ENCODE measurements at regions not wholly inside any gene's neighbourhood (a gene's known extent, or its start where the extent isn't known, plus 50 kb on each side); places are given as distances from the start of the nearest gene placed in this dataset.

GRCh38 chr3:159171333-159171732, 369.5 kb downstream of the MFSD1 start:
- CTCF ChIA-PET: interaction anchor here (0.9 to 1.2 kb wide), 2 partner anchors 75 to 325 kb away, joined by 3 read pairs; no protein-coding TSS in a partner anchor
- POLR2A ChIA-PET: interaction anchor here (1.1 kb wide), 1 partner anchor 19 kb away, joined by 5 read pairs; no protein-coding TSS in a partner anchor
- no peak for DNase-seq (ENCODE audit: low read depth, low spot score)
- H3K4me3 ChIP-seq (ENCODE audit: low read depth, low read length): no peak overlapping the region
- no peak for TF ChIP-seq CTCF (IDR thresholded peaks at IDR 0.05; ENCODE audit: insufficient read depth, low read length, missing control alignments)

GRCh38 chr3:159172473-159172872, 370.6 kb downstream of the MFSD1 start:
- no peak overlapping the region for H3K4me3 ChIP-seq (ENCODE audit: low read depth, low read length)
- no peak for DNase-seq (ENCODE audit: low read depth, low spot score)
- ChIA-PET POLR2A (no interaction called here), CTCF (interaction anchor here (0.9 to 1.6 kb wide), 2 partner anchors 9 to 74 kb away, joined by 3 read pairs; no protein-coding TSS in a partner anchor)
- TF ChIP-seq CTCF (IDR thresholded peaks at IDR 0.05; ENCODE audit: insufficient read depth, low read length, missing control alignments): no peak

GRCh38 chr3:159174715-159175692, 373.1 kb downstream of the MFSD1 start:
- POLR2A ChIA-PET: no interaction called here
- CTCF ChIA-PET: no interaction called here
- H3K4me3 ChIP-seq (ENCODE audit: low read depth, low read length): no peak overlapping the region
- no peak for DNase-seq (ENCODE audit: low read depth, low spot score)
- no peak for TF ChIP-seq CTCF (IDR thresholded peaks at IDR 0.05; ENCODE audit: insufficient read depth, low read length, missing control alignments)

GRCh38 chr3:159178209-159178897, 376.5 kb downstream of the MFSD1 start:
- ChIA-PET CTCF (no interaction called here), POLR2A (no interaction called here)
- no peak overlapping the region for H3K4me3 ChIP-seq (ENCODE audit: low read depth, low read length)
- no peak for TF ChIP-seq CTCF (IDR thresholded peaks at IDR 0.05; ENCODE audit: insufficient read depth, low read length, missing control alignments)
- DNase-seq (ENCODE audit: low read depth, low spot score): no peak

GRCh38 chr3:159182961-159183360, 381.1 kb downstream of the MFSD1 start:
- ChIA-PET CTCF (no interaction called here), POLR2A (no interaction called here)
- no peak for TF ChIP-seq CTCF (IDR thresholded peaks at IDR 0.05; ENCODE audit: insufficient read depth, low read length, missing control alignments)
- H3K4me3 ChIP-seq (ENCODE audit: low read depth, low read length): no peak overlapping the region
- DNase-seq (ENCODE audit: low read depth, low spot score): no peak

GRCh38 chr3:159185443-159186050, 383.7 kb downstream of the MFSD1 start:
- POLR2A ChIA-PET: no interaction called here
- CTCF ChIA-PET: no interaction called here
- TF ChIP-seq CTCF (IDR thresholded peaks at IDR 0.05; ENCODE audit: insufficient read depth, low read length, missing control alignments): no peak
- H3K4me3 ChIP-seq (ENCODE audit: low read depth, low read length): no peak overlapping the region
- no peak for DNase-seq (ENCODE audit: low read depth, low spot score)

All from AG04449 (cell line).